GM12892 (cell line): ENCODE measurements at regions not wholly inside any gene's neighbourhood (a gene's known extent, or its start where the extent isn't known, plus 50 kb on each side); places are given as distances from the start of the nearest gene placed in this dataset.

ENCODE experiments used
- DNase-seq: peaks from one replicate; pipeline ENCODE4 v3.0.0; 2011; ENCODE audit not compliant: insufficient read length
- FAIRE-seq: peaks from 2 replicates; lab custom pipeline; 2011; peaks lifted over from hg19 to GRCh38; lab: Jason Lieb, UNC
- POLR2A ChIP-seq: IDR thresholded peaks from 2 replicates; pipeline ENCODE4 v1.6.1; 2011; ENCODE audit warnings: low read depth, low read length, control low read depth
- POLR2AphosphoS5 ChIP-seq: IDR thresholded peaks from 2 replicates; pipeline ENCODE4 v1.6.1; 2011; ENCODE audit warnings: low read depth, low read length, control low read depth
- TAF1 ChIP-seq: IDR thresholded peaks from 2 replicates; pipeline ENCODE4 v1.6.1; 2011; ENCODE audit warnings: low read depth, mild to moderate bottlenecking, control low read depth, low read length, borderline replicate concordance

GRCh38 chr5:13307480-13307879, 637.0 kb downstream of the DNAH5 start:
- FAIRE-seq (no peak), DNase-seq (no peak)
- no peak for TF ChIP-seq POLR2AphosphoS5

GRCh38 chr5:13303445-13303844, 641.0 kb downstream of the DNAH5 start:
- FAIRE-seq (no peak), DNase-seq (no peak)
- TF ChIP-seq POLR2A (no peak), POLR2AphosphoS5 (no peak), TAF1 (no peak)

GRCh38 chr5:13278811-13279210, 665.7 kb downstream of the DNAH5 start:
- DNase-seq: no peak
- FAIRE-seq: no peak
- TF ChIP-seq POLR2AphosphoS5 (no peak), TAF1 (no peak), POLR2A (no peak)

- FAIRE-seq (no peak), DNase-seq (no peak)
- TF ChIP-seq POLR2A (no peak), TAF1 (no peak), POLR2AphosphoS5 (no peak)
Measured at GRCh38 chr5:13278148-13278547, 666.3 kb downstream of the DNAH5 start.

GRCh38 chr5:13276156-13276555, 668.3 kb downstream of the DNAH5 start:
- DNase-seq (no peak), FAIRE-seq (no peak)
- TF ChIP-seq TAF1: no peak

GRCh38 chr5:13263701-13264100, 680.8 kb downstream of the DNAH5 start:
- no peak for FAIRE-seq
- TF ChIP-seq POLR2A (no peak), TAF1 (no peak), POLR2AphosphoS5 (no peak)
- DNase-seq: no peak

- no peak for TF ChIP-seq POLR2AphosphoS5
- no peak for TF ChIP-seq POLR2A
- no peak for TF ChIP-seq TAF1
- FAIRE-seq (no peak), DNase-seq (no peak)
Measured at GRCh38 chr5:13253111-13253510, 691.4 kb downstream of the DNAH5 start.

- no peak for TF ChIP-seq POLR2A
- TF ChIP-seq POLR2AphosphoS5: no peak
- TF ChIP-seq TAF1: no peak
- FAIRE-seq (no peak), DNase-seq (no peak)
Measured at GRCh38 chr5:13252699-13253098, 691.8 kb downstream of the DNAH5 start.

GRCh38 chr5:13251623-13252376, 692.7 kb downstream of the DNAH5 start:
- no peak for TF ChIP-seq TAF1
- TF ChIP-seq POLR2AphosphoS5: no peak
- no peak for TF ChIP-seq POLR2A
- FAIRE-seq (no peak), DNase-seq (no peak)

- TF ChIP-seq POLR2AphosphoS5: no peak
- no peak for TF ChIP-seq TAF1
- no peak for TF ChIP-seq POLR2A
- FAIRE-seq: no peak
- DNase-seq: no peak
Measured at GRCh38 chr5:13250464-13251291, 693.8 kb downstream of the DNAH5 start.

GRCh38 chr5:13249854-13250253, 694.6 kb downstream of the DNAH5 start:
- DNase-seq: no peak
- no peak for TF ChIP-seq TAF1
- no peak for TF ChIP-seq POLR2A
- no peak for TF ChIP-seq POLR2AphosphoS5
- no peak for FAIRE-seq

- no peak for TF ChIP-seq POLR2A
- TF ChIP-seq POLR2AphosphoS5: no peak
- TF ChIP-seq TAF1: no peak
- FAIRE-seq: no peak
- DNase-seq: no peak
Measured at GRCh38 chr5:13248253-13248652, 696.2 kb downstream of the DNAH5 start.
